Duodenal mucosa (tissue), 2 donors: ENCODE measurements at regions not wholly inside any gene's neighbourhood (a gene's known extent, or its start where the extent isn't known, plus 50 kb on each side); places are given as distances from the start of the nearest gene placed in this dataset.

ENCODE experiments used
- H3K27ac ChIP-seq: one replicate; pipeline ENCODE4 v1.7.0; 2013; ENCODE audit warnings: low read depth, low read length
- H3K27me3 ChIP-seq, 2 donors: one replicate each; pipeline ENCODE4 v1.7.0; 2013; ENCODE audit warnings: low read length in 2 of 2, control low read depth in 1 of 2; ENCODE audit not compliant: insufficient read depth in 2 of 2, control insufficient read depth in 1 of 2
- H3K36me3 ChIP-seq, 2 donors: one replicate each; pipeline ENCODE4 v1.7.0; 2013; ENCODE audit warnings: low read length in 2 of 2, control low read depth in 1 of 2; ENCODE audit not compliant: insufficient read depth in 2 of 2, control insufficient read depth in 1 of 2
- H3K4me1 ChIP-seq, 2 donors: one replicate each; pipeline ENCODE4 v1.7.0; 2013; ENCODE audit warnings: low read length in 2 of 2, control low read depth in 1 of 2; ENCODE audit not compliant: insufficient read depth in 2 of 2, control insufficient read depth in 1 of 2
- H3K4me3 ChIP-seq, 2 donors: one replicate each; pipeline ENCODE4 v1.7.0; 2013; ENCODE audit warnings: low read length in 2 of 2, low read depth in 1 of 2
- H3K9ac ChIP-seq, 2 donors: one replicate each; pipeline ENCODE4 v1.7.0; 2013; ENCODE audit warnings: low read length in 2 of 2, low read depth in 1 of 2
- H3K9me3 ChIP-seq, 2 donors: one replicate each; pipeline ENCODE4 v1.7.0; 2013; ENCODE audit warnings: low read length in 2 of 2, control low read depth in 1 of 2; ENCODE audit not compliant: control insufficient read depth in 1 of 2

DNA sequence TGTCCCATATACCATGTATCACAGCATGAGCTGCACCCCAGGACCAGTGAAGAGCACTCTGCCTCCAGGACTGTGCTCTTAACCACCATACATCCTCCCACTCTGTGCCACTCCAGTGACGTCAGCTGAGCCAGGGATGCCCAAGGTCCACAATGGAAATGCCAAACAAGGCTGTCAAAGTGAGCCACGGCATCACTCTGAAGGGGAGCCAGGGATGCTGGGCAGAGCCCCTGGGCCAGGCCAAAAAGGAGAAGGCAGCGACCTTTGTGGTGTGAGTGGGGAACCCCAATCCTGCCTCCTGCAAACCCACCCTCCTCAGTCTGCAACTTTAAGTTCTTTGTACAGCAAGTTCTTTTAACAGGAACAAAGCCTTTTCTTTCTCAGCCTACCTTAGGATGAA lies 242.7 kb downstream of the SYK start:
- Histone ChIP-seq H3K4me1 (peaks cover 0 to 9% of the 10 kb centered on the region in 2 donors), H3K36me3 (no peaks in the 10 kb centered on the region), H3K4me3 (no peak overlapping the region), H3K27me3 (no peaks in the 10 kb centered on the region), H3K9me3 (no peaks in the 10 kb centered on the region), H3K9ac (no peak overlapping the region), H3K27ac (no peak overlapping the region)

DNA sequence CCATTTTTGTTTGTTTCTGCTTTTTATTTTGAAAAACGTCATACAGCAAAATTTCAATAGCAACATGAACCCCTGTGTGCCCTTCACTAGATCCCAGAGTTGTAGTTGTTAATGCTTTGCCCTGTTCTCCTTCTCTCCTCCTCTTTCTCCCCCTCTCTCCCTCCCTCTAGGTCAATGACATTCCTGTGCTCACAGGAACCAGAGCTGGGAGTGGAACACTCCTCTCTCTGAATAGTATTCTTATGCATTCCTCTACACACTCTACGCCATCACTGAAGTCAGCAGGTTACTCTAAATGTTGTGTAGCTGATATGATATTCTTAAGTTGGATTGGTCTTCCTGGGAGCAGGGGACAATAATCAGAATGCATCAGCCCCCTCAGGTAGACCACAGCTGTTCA lies 243.4 kb downstream of the SYK start:
- H3K9me3 ChIP-seq: no peaks in the 10 kb centered on the region
- no peak overlapping the region for H3K4me3 ChIP-seq
- H3K9ac ChIP-seq: no peak overlapping the region
- H3K27me3 ChIP-seq: no peaks in the 10 kb centered on the region
- no peak overlapping the region for H3K27ac ChIP-seq
- peaks cover 0 to 9% of the 10 kb centered on the region in 2 donors for H3K4me1 ChIP-seq
- no peaks in the 10 kb centered on the region for H3K36me3 ChIP-seq

GRCh38 chr9:91047529-91047928 lies 245.9 kb downstream of the SYK start:
- Histone ChIP-seq H3K4me1 (peaks cover 0 to 4% of the 10 kb centered on the region in 2 donors), H3K27ac (no peak overlapping the region), H3K27me3 (no peaks in the 10 kb centered on the region), H3K4me3 (no peak overlapping the region), H3K9me3 (no peaks in the 10 kb centered on the region), H3K36me3 (no peaks in the 10 kb centered on the region), H3K9ac (no peak overlapping the region)

DNA sequence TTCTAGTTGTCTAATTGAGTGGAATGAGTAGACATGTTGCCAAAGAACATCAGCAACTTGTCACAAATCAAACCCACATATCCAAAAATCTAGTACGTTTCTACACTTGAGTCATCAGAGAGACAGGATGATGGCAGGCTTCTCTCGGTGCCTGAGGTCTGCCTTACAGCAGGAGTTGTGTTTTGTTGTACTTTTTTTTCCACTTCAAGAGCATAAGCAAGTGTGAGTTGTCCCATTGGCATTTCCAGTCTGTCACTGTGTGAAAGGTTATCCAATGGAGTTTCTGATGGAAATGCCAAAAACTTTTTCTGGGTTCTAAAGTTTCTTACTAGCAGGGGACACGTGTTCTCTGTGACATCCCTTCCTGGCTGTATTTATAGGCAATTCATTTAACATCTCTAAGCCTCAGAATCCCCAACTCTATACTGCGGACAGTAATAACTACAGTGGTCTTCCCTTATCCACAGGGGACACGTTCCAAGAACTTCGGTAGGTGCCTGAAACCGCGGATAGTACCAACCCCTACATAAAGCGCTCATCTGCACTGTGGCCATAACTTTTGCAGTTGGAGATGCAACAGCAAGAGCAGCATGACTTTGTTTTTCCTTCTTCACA lies 246.5 kb downstream of the SYK start:
- Histone ChIP-seq H3K4me1 (peaks cover 0 to 4% of the 10 kb centered on the region in 2 donors), H3K27ac (no peak overlapping the region), H3K9ac (no peak overlapping the region), H3K36me3 (no peaks in the 10 kb centered on the region), H3K27me3 (no peaks in the 10 kb centered on the region), H3K4me3 (no peak overlapping the region), H3K9me3 (no peaks in the 10 kb centered on the region)

DNA sequence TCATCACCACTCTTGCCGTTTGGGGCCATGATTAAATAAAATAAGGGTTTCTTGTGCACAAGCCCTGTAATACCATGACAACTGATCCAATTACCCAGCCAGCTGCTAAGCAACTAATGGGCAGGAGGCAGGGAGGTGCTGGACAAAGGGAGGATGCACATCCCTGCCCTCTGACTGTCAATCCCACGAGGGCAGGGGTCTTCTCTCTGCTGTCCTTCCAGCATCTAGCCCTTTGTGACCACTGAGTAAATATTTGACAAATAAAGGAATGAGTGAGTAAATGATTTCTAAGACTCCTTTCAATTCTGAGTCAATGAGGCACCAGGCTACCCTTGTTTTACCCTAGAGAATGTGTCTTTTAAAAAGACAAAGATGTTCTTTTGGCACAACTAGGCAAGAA lies 247.1 kb downstream of the SYK start:
- no peaks in the 10 kb centered on the region for H3K36me3 ChIP-seq
- H3K9ac ChIP-seq: no peak overlapping the region
- no peaks in the 10 kb centered on the region for H3K9me3 ChIP-seq
- H3K4me3 ChIP-seq: no peak overlapping the region
- H3K27me3 ChIP-seq: no peaks in the 10 kb centered on the region
- H3K4me1 ChIP-seq: peaks cover 0 to 4% of the 10 kb centered on the region in 2 donors
- H3K27ac ChIP-seq: no peak overlapping the region

DNA sequence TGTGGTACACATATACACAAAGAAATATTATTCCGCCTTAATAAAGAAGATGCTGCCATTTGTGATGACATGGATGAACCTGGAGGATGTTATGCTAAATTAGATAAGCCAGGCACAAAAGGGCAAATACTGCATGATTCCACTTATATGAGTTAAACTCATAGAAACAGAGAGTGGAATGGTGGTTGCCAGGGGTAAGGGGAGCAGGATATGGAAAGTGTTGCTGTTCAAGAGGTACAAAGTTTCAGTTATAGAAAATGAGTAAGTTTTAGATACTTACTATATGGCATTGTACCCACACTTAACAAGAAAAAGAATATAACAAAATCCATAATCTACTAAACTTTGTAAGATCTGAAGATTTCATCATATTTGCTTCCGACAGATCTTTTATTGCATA lies 252.2 kb downstream of the SYK start:
- no peaks in the 10 kb centered on the region for H3K4me1 ChIP-seq
- H3K27ac ChIP-seq: no peak overlapping the region
- no peaks in the 10 kb centered on the region for H3K36me3 ChIP-seq
- H3K4me3 ChIP-seq: no peak overlapping the region
- no peaks in the 10 kb centered on the region for H3K27me3 ChIP-seq
- H3K9ac ChIP-seq: no peak overlapping the region
- H3K9me3 ChIP-seq: no peaks in the 10 kb centered on the region

DNA sequence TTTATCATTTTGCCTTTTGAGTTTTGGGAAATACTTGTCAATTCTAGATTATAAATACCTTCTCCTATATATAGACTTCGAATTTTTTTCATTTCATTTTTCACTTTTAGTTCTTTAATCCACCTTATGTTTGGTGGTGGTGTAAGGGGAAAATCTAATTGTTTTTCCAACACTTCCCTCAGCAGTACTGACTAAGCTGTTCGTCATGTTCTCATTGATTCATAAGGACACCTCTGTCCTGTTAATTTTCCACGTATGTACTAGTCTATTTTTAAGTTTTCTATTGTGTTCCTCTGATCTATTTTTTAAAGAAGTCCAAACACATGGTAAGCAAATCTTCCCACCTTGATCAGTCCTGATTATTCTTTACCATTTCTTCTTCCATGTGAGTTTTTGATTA lies 254.2 kb downstream of the SYK start:
- Histone ChIP-seq H3K27me3 (no peaks in the 10 kb centered on the region), H3K9ac (no peak overlapping the region), H3K4me1 (peaks cover 6 to 7% of the 10 kb centered on the region in 2 donors), H3K27ac (no peak overlapping the region), H3K9me3 (no peaks in the 10 kb centered on the region), H3K36me3 (no peaks in the 10 kb centered on the region), H3K4me3 (no peak overlapping the region)

DNA sequence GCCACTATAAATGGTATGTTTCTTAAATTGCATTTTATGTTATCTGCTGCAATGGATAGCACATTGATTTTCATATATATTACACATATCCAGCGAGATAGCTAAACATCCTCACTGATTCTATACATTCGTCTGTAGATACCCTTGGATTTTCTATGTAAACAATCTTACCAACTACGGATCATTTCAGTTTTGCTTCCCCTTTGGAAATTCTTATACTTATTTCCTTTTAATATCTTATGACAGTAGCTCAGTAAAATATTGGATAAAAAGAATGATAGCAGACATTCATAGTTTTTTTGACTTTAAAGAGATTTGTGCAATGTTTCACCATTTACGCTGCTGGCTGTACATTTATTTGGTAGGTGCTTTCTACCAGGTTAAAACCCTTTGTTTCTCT lies 254.9 kb downstream of the SYK start:
- Histone ChIP-seq H3K4me1 (peaks cover 8% of the 10 kb centered on the region in 2 donors), H3K27ac (no peak overlapping the region), H3K36me3 (no peaks in the 10 kb centered on the region), H3K9me3 (no peaks in the 10 kb centered on the region), H3K4me3 (no peak overlapping the region), H3K9ac (no peak overlapping the region), H3K27me3 (no peaks in the 10 kb centered on the region)

- H3K27ac ChIP-seq: no peak overlapping the region
- H3K36me3 ChIP-seq: no peaks in the 10 kb centered on the region
- H3K27me3 ChIP-seq: no peaks in the 10 kb centered on the region
- peaks cover 8% of the 10 kb centered on the region in 2 donors for H3K4me1 ChIP-seq
- H3K4me3 ChIP-seq: no peak overlapping the region
- no peaks in the 10 kb centered on the region for H3K9me3 ChIP-seq
- no peak overlapping the region for H3K9ac ChIP-seq
Measured at GRCh38 chr9:91056917-91057316, 255.3 kb downstream of the SYK start.

DNA sequence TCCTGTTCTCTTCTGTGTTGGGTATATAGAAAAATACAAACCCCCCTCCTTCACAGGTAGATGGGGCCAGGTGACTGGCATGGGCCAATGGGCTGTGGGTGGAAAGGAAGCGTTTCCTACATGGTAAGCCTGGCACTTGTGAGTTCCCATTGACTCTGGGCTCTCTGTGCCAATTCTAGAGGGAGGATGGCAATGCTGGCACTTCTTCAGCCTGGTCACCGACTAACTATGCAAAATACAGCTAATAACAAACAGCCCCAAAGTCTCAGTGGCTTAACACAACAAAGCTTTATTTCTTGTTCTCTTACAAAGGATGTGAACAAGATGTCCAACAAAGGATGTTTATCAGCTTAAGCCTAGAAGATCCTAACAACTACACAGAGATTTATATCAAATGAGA lies 258.1 kb downstream of the SYK start:
- Histone ChIP-seq H3K27ac (no peak overlapping the region), H3K4me1 (peaks cover 8% of the 10 kb centered on the region in 2 donors), H3K27me3 (no peaks in the 10 kb centered on the region), H3K9ac (no peak overlapping the region), H3K36me3 (no peaks in the 10 kb centered on the region), H3K4me3 (no peak overlapping the region), H3K9me3 (no peaks in the 10 kb centered on the region)
